Vagina (tissue), 2 donors: ENCODE measurements at regions not wholly inside any gene's neighbourhood (a gene's known extent, or its start where the extent isn't known, plus 50 kb on each side); places are given as distances from the start of the nearest gene placed in this dataset.

Source experiments
- DNase-seq, 2 donors: peaks; one replicate each; pipeline ENCODE4 v3.0.0-alpha.2; 2017; ENCODE audit errors: extremely low spot score in 2 of 2
- H3K27ac ChIP-seq: fragments of 200-600 bp; sonication (generic); one replicate; pipeline ENCODE4 v1.5.1; 2019
- H3K27me3 ChIP-seq: fragments of 200-600 bp; sonication (generic); one replicate; pipeline ENCODE4 v1.5.1; 2019
- H3K36me3 ChIP-seq, 2 donors: fragments of 200-600 bp; sonication (generic); one replicate each; pipeline ENCODE4 v1.5.1; 2017 to 2019
- H3K4me1 ChIP-seq: fragments of 200-600 bp; sonication (generic); one replicate; pipeline ENCODE4 v1.5.1; 2019
- H3K4me3 ChIP-seq, 2 donors: fragments of 200-600 bp; sonication (generic); 1 replicate in 1 of 2; 2 replicates in 1 of 2; pipeline ENCODE4 v1.5.1; 2016 to 2019
- H3K9me3 ChIP-seq: fragments of 200-600 bp; sonication (generic); one replicate; pipeline ENCODE4 v1.5.1; 2019
- POLR2A ChIP-seq, 2 donors: fragments of 450-650 bp; IDR thresholded peaks; one replicate each; pipeline ENCODE4 v1.6.1; 2017; ENCODE audit warnings: antibody characterized with exemption in 2 of 2, mild to moderate bottlenecking in 2 of 2, moderate library complexity in 2 of 2
- POLR2AphosphoS5 ChIP-seq, 2 donors: sonication (generic); formaldehyde crosslinking; IDR thresholded peaks; one replicate each; pipeline ENCODE4 v1.9.0; 2017; ENCODE audit warnings: antibody characterized with exemption in 2 of 2, mild to moderate bottlenecking in 2 of 2, low read depth in 1 of 2; ENCODE audit not compliant: insufficient read depth in 1 of 2
- intact Hi-C: fragments of 100-400 bp; cut with DNase I; formaldehyde crosslinking; loops from one replicate; pipeline ENCODE4 v1.15.1; 2023
- TF ChIP-seq, protein P1 (sequence below), 3 experiments: fragments of 450-650 bp in 2 of 3; fragments of 200-600 bp in 1 of 3; sonication (generic) in 1 of 3; IDR thresholded peaks; one replicate each; pipeline ENCODE4 v1.5.1; 2017 to 2019; ENCODE audit warnings: antibody characterized with exemption in 3 of 3, mild to moderate bottlenecking in 2 of 3, moderate library complexity in 2 of 3

DNA sequence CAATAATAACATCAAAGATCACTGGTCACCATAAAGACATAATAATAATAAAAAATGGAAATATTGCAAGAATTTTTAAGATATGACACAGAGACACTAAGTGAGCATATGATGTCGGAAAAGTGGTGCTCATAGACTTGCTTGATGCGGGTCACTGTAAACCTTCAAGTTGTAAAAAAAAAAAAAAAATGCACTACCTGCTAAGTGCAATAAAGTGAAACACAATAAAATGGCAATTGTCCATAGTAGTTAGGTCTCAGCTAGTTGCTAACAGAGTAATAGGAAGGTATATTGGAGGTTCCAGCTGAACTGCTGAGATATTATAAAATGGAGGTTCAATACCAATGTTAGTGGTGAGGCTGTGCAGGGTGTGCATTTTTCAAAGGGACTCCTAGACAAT, 146.6 kb upstream of the MRPS22 start:
- no peak overlapping the region for H3K4me3 ChIP-seq
- H3K36me3 ChIP-seq = no peaks in the 10 kb centered on the region
- TF ChIP-seq POLR2A (IDR thresholded peaks at IDR 0.05) (no peak), POLR2AphosphoS5 (IDR thresholded peaks at IDR 0.05; ENCODE audit: insufficient read depth in 1 of 2, low read depth in 1 of 2) (no peak)
- TF ChIP-seq, protein P1, sequence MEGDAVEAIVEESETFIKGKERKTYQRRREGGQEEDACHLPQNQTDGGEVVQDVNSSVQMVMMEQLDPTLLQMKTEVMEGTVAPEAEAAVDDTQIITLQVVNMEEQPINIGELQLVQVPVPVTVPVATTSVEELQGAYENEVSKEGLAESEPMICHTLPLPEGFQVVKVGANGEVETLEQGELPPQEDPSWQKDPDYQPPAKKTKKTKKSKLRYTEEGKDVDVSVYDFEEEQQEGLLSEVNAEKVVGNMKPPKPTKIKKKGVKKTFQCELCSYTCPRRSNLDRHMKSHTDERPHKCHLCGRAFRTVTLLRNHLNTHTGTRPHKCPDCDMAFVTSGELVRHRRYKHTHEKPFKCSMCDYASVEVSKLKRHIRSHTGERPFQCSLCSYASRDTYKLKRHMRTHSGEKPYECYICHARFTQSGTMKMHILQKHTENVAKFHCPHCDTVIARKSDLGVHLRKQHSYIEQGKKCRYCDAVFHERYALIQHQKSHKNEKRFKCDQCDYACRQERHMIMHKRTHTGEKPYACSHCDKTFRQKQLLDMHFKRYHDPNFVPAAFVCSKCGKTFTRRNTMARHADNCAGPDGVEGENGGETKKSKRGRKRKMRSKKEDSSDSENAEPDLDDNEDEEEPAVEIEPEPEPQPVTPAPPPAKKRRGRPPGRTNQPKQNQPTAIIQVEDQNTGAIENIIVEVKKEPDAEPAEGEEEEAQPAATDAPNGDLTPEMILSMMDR (IDR thresholded peaks at IDR 0.05) = no peak

DNA sequence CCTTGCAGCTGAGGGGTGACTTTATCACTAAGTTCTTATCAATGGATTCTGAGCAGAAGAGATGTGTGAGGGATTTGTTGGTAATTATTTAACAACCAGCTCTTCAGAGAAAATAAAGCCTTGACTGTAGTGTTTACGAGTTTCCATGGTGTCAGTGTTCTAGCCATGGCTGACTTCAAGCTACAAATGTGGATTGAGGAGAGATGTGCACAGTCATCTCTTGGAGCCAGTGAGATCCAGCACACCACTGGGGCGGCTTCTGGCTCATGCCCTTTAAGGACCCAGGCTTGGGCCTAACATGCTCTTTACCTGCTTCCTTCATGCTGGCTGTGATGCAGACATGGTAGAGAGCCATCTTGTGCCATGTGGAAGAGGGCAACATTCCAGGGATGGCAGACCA, 145.6 kb upstream of the MRPS22 start:
- intact Hi-C loops = no loop called here
- Histone ChIP-seq H3K27ac (no peak overlapping the region), H3K4me1 (no peaks in the 10 kb centered on the region), H3K9me3 (no peaks in the 10 kb centered on the region), H3K4me3 (no peak overlapping the region), H3K36me3 (no peaks in the 10 kb centered on the region), H3K27me3 (no peaks in the 10 kb centered on the region)
- peak in 1 of 2 donors; percentile 29 for DNase-seq
- TF ChIP-seq POLR2AphosphoS5 (IDR thresholded peaks at IDR 0.05; ENCODE audit: insufficient read depth in 1 of 2, low read depth in 1 of 2) = no peak
- no peak for TF ChIP-seq POLR2A (IDR thresholded peaks at IDR 0.05)
- TF ChIP-seq, protein P1 (IDR thresholded peaks at IDR 0.05) = no peak

More for the DNA sequence above, 146.6 kb upstream of the MRPS22 start:
- Histone ChIP-seq H3K9me3 (no peaks in the 10 kb centered on the region), H3K27ac (no peak overlapping the region), H3K27me3 (no peaks in the 10 kb centered on the region), H3K4me1 (no peaks in the 10 kb centered on the region)
- DNase-seq = no peak
- intact Hi-C loops = no loop called here

DNA sequence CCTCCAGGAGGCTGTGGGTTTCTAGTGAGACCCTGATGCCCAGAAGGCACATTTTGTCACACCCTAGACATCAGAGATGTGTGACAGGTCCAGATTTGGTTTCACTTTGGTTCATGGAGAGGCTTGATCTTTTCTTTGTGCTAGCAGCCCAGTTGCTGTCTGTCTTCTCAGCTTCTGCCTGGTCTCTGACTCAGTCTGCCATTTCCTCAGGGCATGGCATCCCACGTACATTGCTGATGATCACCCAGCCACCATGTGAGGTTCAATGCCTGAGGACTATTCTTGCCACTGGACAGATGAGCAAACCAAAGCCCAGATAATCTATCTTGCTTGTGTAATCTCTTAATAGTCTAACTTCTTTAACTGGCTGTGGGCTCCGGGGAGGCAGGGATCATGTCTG, 144.9 kb upstream of the MRPS22 start:
- Histone ChIP-seq H3K27me3 (no peaks in the 10 kb centered on the region), H3K4me1 (no peaks in the 10 kb centered on the region), H3K4me3 (no peak overlapping the region), H3K27ac (no peak overlapping the region), H3K9me3 (no peaks in the 10 kb centered on the region), H3K36me3 (no peaks in the 10 kb centered on the region)
- TF ChIP-seq POLR2A (IDR thresholded peaks at IDR 0.05) = no peak
- TF ChIP-seq POLR2AphosphoS5 (IDR thresholded peaks at IDR 0.05; ENCODE audit: insufficient read depth in 1 of 2, low read depth in 1 of 2) = no peak
- TF ChIP-seq, protein P1 (IDR thresholded peaks at IDR 0.05) = no peak
- intact Hi-C loops = no loop called here
- peak in 1 of 2 donors; percentile 74 for DNase-seq

DNA sequence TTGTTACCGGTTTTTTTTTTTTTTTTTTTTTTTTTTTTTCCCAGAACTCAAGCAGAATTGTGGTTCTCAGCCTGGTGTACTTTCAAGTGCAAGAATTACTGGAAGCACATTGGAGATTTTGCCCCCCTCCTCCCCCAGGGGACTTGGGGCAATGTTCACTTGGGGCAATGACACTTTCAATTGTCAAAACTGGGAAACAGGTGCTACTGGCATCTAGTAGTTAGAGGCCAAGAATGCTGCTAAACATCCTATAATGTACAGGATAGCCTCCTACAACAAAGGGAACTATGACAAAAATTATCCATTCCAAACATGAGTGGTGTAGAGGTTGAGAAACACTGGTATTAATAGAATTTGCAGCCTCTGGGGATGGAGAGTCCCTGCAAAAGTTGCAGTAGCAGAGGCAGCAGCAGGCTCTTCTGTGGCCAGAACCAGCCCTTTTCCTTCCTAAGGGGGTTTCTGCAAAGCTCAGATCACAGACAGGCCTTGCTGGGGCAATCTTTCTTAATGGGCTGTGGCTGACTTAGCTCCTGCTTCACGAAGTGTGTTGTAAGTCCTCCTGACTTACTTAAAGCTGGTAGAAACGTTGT, 144.3 kb upstream of the MRPS22 start:
- no peaks in the 10 kb centered on the region for H3K27me3 ChIP-seq
- H3K4me1 ChIP-seq = no peaks in the 10 kb centered on the region
- intact Hi-C loops = no loop called here
- DNase-seq = no peak
- H3K27ac ChIP-seq = no peak overlapping the region
- H3K4me3 ChIP-seq = no peak overlapping the region
- H3K9me3 ChIP-seq = no peaks in the 10 kb centered on the region
- TF ChIP-seq POLR2A (IDR thresholded peaks at IDR 0.05) = no peak
- TF ChIP-seq POLR2AphosphoS5 (IDR thresholded peaks at IDR 0.05; ENCODE audit: insufficient read depth in 1 of 2, low read depth in 1 of 2) = no peak
- TF ChIP-seq, protein P1 (IDR thresholded peaks at IDR 0.05) = no peak
- H3K36me3 ChIP-seq = no peaks in the 10 kb centered on the region

DNA sequence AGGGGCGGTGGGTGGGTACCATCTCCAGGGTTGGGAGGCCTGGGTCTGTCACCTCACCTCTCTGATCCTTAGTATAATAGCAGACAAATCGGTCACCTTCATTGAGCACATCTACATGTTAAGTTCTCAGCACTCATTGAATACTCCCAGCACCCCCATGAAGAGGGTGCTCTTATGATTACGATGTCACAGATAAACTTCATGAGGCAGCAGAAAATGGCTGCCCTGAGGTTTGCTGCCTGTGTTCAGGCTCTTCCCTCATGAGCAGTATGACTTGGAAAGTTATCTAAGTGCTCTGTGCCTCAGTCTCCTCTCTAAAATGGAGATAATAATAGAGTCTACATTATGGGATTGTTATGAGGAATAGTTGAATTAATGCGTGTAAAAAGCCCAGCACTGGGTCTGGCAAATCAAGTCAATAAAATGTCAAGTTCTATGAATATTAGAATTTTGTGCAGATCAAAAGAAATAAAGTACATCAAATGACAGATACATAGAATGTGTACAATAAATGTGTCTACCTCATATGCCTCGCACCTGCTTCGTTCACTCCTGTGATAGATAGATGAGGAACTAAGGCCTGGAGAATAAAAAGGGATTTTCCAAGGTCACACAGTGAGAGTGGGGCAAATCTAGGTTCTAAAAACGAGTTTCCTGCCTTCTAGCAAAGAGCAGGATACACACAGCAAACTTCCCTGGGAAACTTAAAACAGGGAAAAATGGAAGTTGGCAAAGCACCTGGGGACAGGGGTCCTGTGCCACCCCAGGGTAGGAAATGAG, 142.2 kb upstream of the MRPS22 start:
- peak in 1 of 2 donors; percentile 32 for DNase-seq
- no peaks in the 10 kb centered on the region for H3K4me1 ChIP-seq
- intact Hi-C loops = no loop called here
- TF ChIP-seq, protein P1 (IDR thresholded peaks at IDR 0.05) = no peak
- TF ChIP-seq POLR2A (IDR thresholded peaks at IDR 0.05) (no peak), POLR2AphosphoS5 (IDR thresholded peaks at IDR 0.05; ENCODE audit: insufficient read depth in 1 of 2, low read depth in 1 of 2) (no peak)
- H3K27me3 ChIP-seq = no peaks in the 10 kb centered on the region
- H3K9me3 ChIP-seq = no peaks in the 10 kb centered on the region
- no peak overlapping the region for H3K4me3 ChIP-seq
- no peak overlapping the region for H3K27ac ChIP-seq
- H3K36me3 ChIP-seq = no peaks in the 10 kb centered on the region
